T-helper 17 cell (primary cell): ENCODE measurements at regions not wholly inside any gene's neighbourhood (a gene's known extent, or its start where the extent isn't known, plus 50 kb on each side); places are given as distances from the start of the nearest gene placed in this dataset.

Source experiments
- ATAC-seq: fragments of 150-1000 bp; cut with Tn5 transposase; 2 replicates; pipeline ENCODE4 v1.10.0; 2021; ENCODE audit warnings: mild to moderate bottlenecking, moderate library complexity
- DNase-seq, 3 donors: peaks; one replicate each; pipeline versions ENCODE4 v3.0.0 to v3.0.0-alpha.2; 2020 to 2021
- H3K9me3 ChIP-seq: one replicate; pipeline ENCODE4 v1.7.0; 2013; ENCODE audit warnings: low read length, mild to moderate bottlenecking; ENCODE audit not compliant: control insufficient read depth, poor library complexity, severe bottlenecking
- H3K27ac Mint-ChIP-seq: one replicate; pipeline ENCODE4 v1.8.0; 2022; ENCODE audit warnings: mild to moderate bottlenecking, moderate library complexity, mixed read lengths
- H3K27me3 Mint-ChIP-seq: one replicate; pipeline ENCODE4 v1.8.0; 2022; ENCODE audit warnings: mixed read lengths
- H3K36me3 Mint-ChIP-seq: one replicate; pipeline ENCODE4 v1.8.0; 2022; ENCODE audit warnings: low read depth, mixed read lengths
- H3K4me1 Mint-ChIP-seq: one replicate; pipeline ENCODE4 v1.8.0; 2022; ENCODE audit warnings: mild to moderate bottlenecking, mixed read lengths
- H3K4me3 Mint-ChIP-seq: one replicate; pipeline ENCODE4 v1.8.0; 2022; ENCODE audit warnings: mild to moderate bottlenecking, moderate library complexity, mixed read lengths

- H3K4me1 Mint-ChIP-seq, result no peaks in the 10 kb centered on the region
Observed at GRCh38 chr19:31940396-31940795, 405.0 kb upstream of the ZNF507 start.

GRCh38 chr19:31943191-31943661 is 402.2 kb upstream of the ZNF507 start:
- ATAC-seq (no peak), DNase-seq (no peak)
- Mint-ChIP-seq H3K27ac (no peak overlapping the region), H3K4me1 (no peaks in the 10 kb centered on the region), H3K4me3 (no peak overlapping the region), H3K27me3 (peaks cover 7% of the 10 kb centered on the region), H3K36me3 (no peaks in the 10 kb centered on the region)
- H3K9me3 ChIP-seq, result no peaks in the 10 kb centered on the region

More at GRCh38 chr19:31940396-31940795, 405.0 kb upstream of the ZNF507 start:
- Mint-ChIP-seq H3K27me3 (peaks cover 7% of the 10 kb centered on the region), H3K36me3 (no peaks in the 10 kb centered on the region), H3K27ac (no peak overlapping the region), H3K4me3 (no peak overlapping the region)
- DNase-seq (no peak), ATAC-seq (no peak)
- no peaks in the 10 kb centered on the region for H3K9me3 ChIP-seq

GRCh38 chr19:31943778-31944177 is 401.6 kb upstream of the ZNF507 start:
- Mint-ChIP-seq H3K36me3 (no peaks in the 10 kb centered on the region), H3K27me3 (peaks cover 7% of the 10 kb centered on the region), H3K4me3 (no peak overlapping the region), H3K27ac (no peak overlapping the region), H3K4me1 (no peaks in the 10 kb centered on the region)
- DNase-seq (no peak), ATAC-seq (no peak)
- no peaks in the 10 kb centered on the region for H3K9me3 ChIP-seq

GRCh38 chr19:31944326-31944725 is 401.1 kb upstream of the ZNF507 start:
- no peaks in the 10 kb centered on the region for H3K36me3 Mint-ChIP-seq
- DNase-seq, result no peak
- no peak overlapping the region for H3K4me3 Mint-ChIP-seq
- no peaks in the 10 kb centered on the region for H3K9me3 ChIP-seq
- no peak overlapping the region for H3K27ac Mint-ChIP-seq
- peaks cover 7% of the 10 kb centered on the region for H3K27me3 Mint-ChIP-seq
- ATAC-seq, result no peak
- no peaks in the 10 kb centered on the region for H3K4me1 Mint-ChIP-seq

GRCh38 chr19:31946491-31946890 is 398.9 kb upstream of the ZNF507 start:
- Mint-ChIP-seq H3K27ac (no peak overlapping the region), H3K4me1 (no peaks in the 10 kb centered on the region), H3K36me3 (no peaks in the 10 kb centered on the region), H3K4me3 (no peak overlapping the region), H3K27me3 (peaks cover 7% of the 10 kb centered on the region)
- ATAC-seq (no peak), DNase-seq (no peak)
- no peaks in the 10 kb centered on the region for H3K9me3 ChIP-seq

GRCh38 chr19:31947436-31948115 is 397.8 kb upstream of the ZNF507 start:
- Mint-ChIP-seq H3K36me3 (no peaks in the 10 kb centered on the region), H3K27ac (no peak overlapping the region), H3K4me1 (no peaks in the 10 kb centered on the region), H3K4me3 (no peak overlapping the region), H3K27me3 (peaks cover 7% of the 10 kb centered on the region)
- no peak for ATAC-seq
- no peaks in the 10 kb centered on the region for H3K9me3 ChIP-seq
- no peak for DNase-seq

GRCh38 chr19:31952693-31953092 is 392.7 kb upstream of the ZNF507 start:
- no peak for DNase-seq
- no peaks in the 10 kb centered on the region for H3K4me1 Mint-ChIP-seq
- H3K27ac Mint-ChIP-seq, result no peak overlapping the region
- no peaks in the 10 kb centered on the region for H3K9me3 ChIP-seq
- no peaks in the 10 kb centered on the region for H3K36me3 Mint-ChIP-seq
- ATAC-seq, result no peak
- H3K4me3 Mint-ChIP-seq, result no peak overlapping the region
- no peaks in the 10 kb centered on the region for H3K27me3 Mint-ChIP-seq

GRCh38 chr19:31955061-31955460 is 390.3 kb upstream of the ZNF507 start:
- no peak for DNase-seq
- H3K27ac Mint-ChIP-seq, result no peak overlapping the region
- H3K9me3 ChIP-seq, result no peaks in the 10 kb centered on the region
- H3K36me3 Mint-ChIP-seq, result no peaks in the 10 kb centered on the region
- no peak for ATAC-seq
- H3K4me1 Mint-ChIP-seq, result no peaks in the 10 kb centered on the region
- no peak overlapping the region for H3K4me3 Mint-ChIP-seq
- H3K27me3 Mint-ChIP-seq, result no peaks in the 10 kb centered on the region

GRCh38 chr19:31955884-31956283 is 389.5 kb upstream of the ZNF507 start:
- Mint-ChIP-seq H3K27ac (no peak overlapping the region), H3K4me1 (no peaks in the 10 kb centered on the region), H3K27me3 (no peaks in the 10 kb centered on the region), H3K4me3 (no peak overlapping the region), H3K36me3 (no peaks in the 10 kb centered on the region)
- DNase-seq, result no peak
- ATAC-seq, result no peak
- H3K9me3 ChIP-seq, result no peaks in the 10 kb centered on the region

- ATAC-seq (no peak), DNase-seq (no peak)
- no peak overlapping the region for H3K27ac Mint-ChIP-seq
- no peak overlapping the region for H3K4me3 Mint-ChIP-seq
- no peaks in the 10 kb centered on the region for H3K9me3 ChIP-seq
- H3K36me3 Mint-ChIP-seq, result no peaks in the 10 kb centered on the region
- no peaks in the 10 kb centered on the region for H3K4me1 Mint-ChIP-seq
- no peaks in the 10 kb centered on the region for H3K27me3 Mint-ChIP-seq
Observed at GRCh38 chr19:31956771-31957392, 388.5 kb upstream of the ZNF507 start.

- DNase-seq (no peak), ATAC-seq (no peak)
- no peaks in the 10 kb centered on the region for H3K27me3 Mint-ChIP-seq
- no peaks in the 10 kb centered on the region for H3K4me1 Mint-ChIP-seq
- no peak overlapping the region for H3K27ac Mint-ChIP-seq
- H3K36me3 Mint-ChIP-seq, result no peaks in the 10 kb centered on the region
- H3K9me3 ChIP-seq, result no peaks in the 10 kb centered on the region
- H3K4me3 Mint-ChIP-seq, result no peak overlapping the region
Observed at GRCh38 chr19:31957711-31958110, 387.7 kb upstream of the ZNF507 start.

- ATAC-seq, result no peak
- no peak overlapping the region for H3K4me3 Mint-ChIP-seq
- H3K9me3 ChIP-seq, result no peaks in the 10 kb centered on the region
- H3K27ac Mint-ChIP-seq, result no peak overlapping the region
- DNase-seq, result no peak
- no peaks in the 10 kb centered on the region for H3K4me1 Mint-ChIP-seq
- no peaks in the 10 kb centered on the region for H3K27me3 Mint-ChIP-seq
- no peaks in the 10 kb centered on the region for H3K36me3 Mint-ChIP-seq
Observed at GRCh38 chr19:31959527-31960018, 385.8 kb upstream of the ZNF507 start.

GRCh38 chr19:31960474-31960873 is 384.9 kb upstream of the ZNF507 start:
- Mint-ChIP-seq H3K36me3 (no peaks in the 10 kb centered on the region), H3K4me3 (no peak overlapping the region), H3K4me1 (no peaks in the 10 kb centered on the region), H3K27me3 (no peaks in the 10 kb centered on the region), H3K27ac (no peak overlapping the region)
- no peak for ATAC-seq
- DNase-seq, result no peak
- H3K9me3 ChIP-seq, result no peaks in the 10 kb centered on the region

GRCh38 chr19:31961191-31961590 is 384.2 kb upstream of the ZNF507 start:
- Mint-ChIP-seq H3K27ac (no peak overlapping the region), H3K27me3 (no peaks in the 10 kb centered on the region), H3K4me1 (no peaks in the 10 kb centered on the region), H3K36me3 (no peaks in the 10 kb centered on the region), H3K4me3 (no peak overlapping the region)
- DNase-seq, result no peak
- no peaks in the 10 kb centered on the region for H3K9me3 ChIP-seq
- ATAC-seq, result no peak
